Stimulated activated naive CD8-positive, alpha-beta T cell treated with anti-CD3 and anti-CD28 coated beads, Interleukin-15, Interleukin-2, amounts not matched to agents 100 ng/mL and 50 ng/mL, for 24 hours (primary cell): ENCODE measurements at regions not wholly inside any gene's neighbourhood (a gene's known extent, or its start where the extent isn't known, plus 50 kb on each side); places are given as distances from the start of the nearest gene placed in this dataset.

Experiments used
- H3K27ac Mint-ChIP-seq: one replicate; pipeline ENCODE4 v1.8.0; 2021; ENCODE audit warnings: mild to moderate bottlenecking, mixed read lengths
- H3K27me3 Mint-ChIP-seq: one replicate; pipeline ENCODE4 v1.8.0; 2021; ENCODE audit warnings: mixed read lengths
- H3K36me3 Mint-ChIP-seq: one replicate; pipeline ENCODE4 v1.8.0; 2021; ENCODE audit warnings: low read depth, mixed read lengths
- H3K4me1 Mint-ChIP-seq: one replicate; pipeline ENCODE4 v1.8.0; 2021; ENCODE audit warnings: low read depth, mixed read lengths
- H3K4me3 Mint-ChIP-seq: one replicate; pipeline ENCODE4 v1.8.0; 2021; ENCODE audit warnings: mild to moderate bottlenecking, mixed read lengths
- H3K9me3 Mint-ChIP-seq: one replicate; pipeline ENCODE4 v1.8.0; 2021; ENCODE audit warnings: mixed read lengths

DNA sequence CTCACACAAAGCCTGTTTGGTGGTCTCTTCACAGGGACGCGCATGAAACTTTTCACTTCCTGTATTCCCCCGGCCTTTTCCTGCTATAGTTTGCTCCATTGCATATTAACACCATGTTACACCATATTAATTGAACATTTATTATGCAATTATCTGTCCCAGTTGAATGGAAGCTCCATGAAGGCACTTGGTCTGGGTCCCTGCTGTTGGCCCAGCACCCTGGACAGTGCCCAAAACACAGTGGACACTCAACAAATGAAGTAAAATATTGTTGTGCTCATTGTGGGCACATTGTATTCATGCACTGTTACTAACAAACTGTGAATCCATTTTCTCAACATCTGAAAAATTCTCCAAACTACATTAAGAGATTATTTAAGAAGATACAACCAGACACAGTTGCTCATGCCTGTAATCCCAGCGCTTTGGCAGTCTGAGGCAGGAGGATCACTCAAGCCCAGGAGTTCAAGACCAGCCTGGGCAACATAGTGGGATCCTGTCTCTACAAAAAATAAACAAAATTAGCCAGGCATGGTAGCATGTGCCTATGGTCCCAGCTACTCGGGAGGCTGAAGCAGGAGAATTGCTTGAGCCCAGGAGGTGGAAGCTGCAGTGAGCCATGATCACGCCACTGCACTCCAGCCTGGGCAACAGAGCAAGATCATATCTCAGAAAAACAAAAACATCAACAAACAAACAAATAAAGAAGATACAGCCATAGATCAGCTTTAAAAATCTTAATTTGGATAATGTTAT lies 292.7 kb upstream of the TENM3 start:
- Mint-ChIP-seq H3K36me3 (no peaks in the 10 kb centered on the region), H3K27me3 (no peaks in the 10 kb centered on the region), H3K9me3 (no peaks in the 10 kb centered on the region), H3K27ac (no peak overlapping the region), H3K4me1 (no peaks in the 10 kb centered on the region), H3K4me3 (no peak overlapping the region)

DNA sequence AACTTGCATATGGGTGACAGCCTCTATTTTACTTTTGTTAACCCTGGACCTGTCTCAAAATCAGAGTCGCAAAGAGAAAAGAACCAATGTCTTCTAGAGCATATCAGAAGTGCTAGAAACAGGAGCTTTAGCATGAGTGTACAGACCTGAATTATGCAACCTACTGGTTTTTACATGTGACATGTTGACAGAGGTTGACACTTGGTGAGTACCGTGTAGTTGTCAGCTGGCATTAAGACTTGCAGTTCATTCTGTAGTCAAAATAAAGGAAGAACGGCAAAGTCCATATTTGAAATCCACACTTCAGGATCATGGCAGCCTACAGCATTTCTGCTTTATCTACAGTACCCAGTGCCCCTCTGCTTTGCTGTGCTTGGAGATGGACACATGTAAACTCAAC lies 291.9 kb upstream of the TENM3 start:
- no peaks in the 10 kb centered on the region for H3K4me1 Mint-ChIP-seq
- no peaks in the 10 kb centered on the region for H3K27me3 Mint-ChIP-seq
- no peaks in the 10 kb centered on the region for H3K9me3 Mint-ChIP-seq
- H3K27ac Mint-ChIP-seq: no peak overlapping the region
- no peaks in the 10 kb centered on the region for H3K36me3 Mint-ChIP-seq
- no peak overlapping the region for H3K4me3 Mint-ChIP-seq

DNA sequence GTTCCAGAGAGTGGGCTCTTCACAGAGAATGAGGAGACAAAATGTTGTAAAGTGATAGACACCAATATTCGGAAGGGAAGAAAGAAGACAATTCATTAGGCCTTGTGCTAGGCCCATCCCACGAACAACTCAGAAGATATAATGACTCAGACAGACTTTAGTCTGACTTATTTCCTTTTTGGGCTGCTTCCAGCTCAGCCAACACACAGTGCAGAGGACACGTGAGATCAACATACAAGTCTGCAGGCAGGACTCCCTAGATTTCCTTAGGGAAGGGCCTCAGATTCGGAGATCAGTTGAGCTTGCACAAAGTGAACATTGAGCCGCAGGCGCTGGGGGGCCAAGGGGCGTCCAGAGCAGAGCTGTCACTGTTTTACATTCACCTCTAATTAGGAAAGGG lies 290.7 kb upstream of the TENM3 start:
- Mint-ChIP-seq H3K4me3 (no peak overlapping the region), H3K27me3 (no peaks in the 10 kb centered on the region), H3K36me3 (no peaks in the 10 kb centered on the region), H3K27ac (no peak overlapping the region), H3K9me3 (no peaks in the 10 kb centered on the region), H3K4me1 (no peaks in the 10 kb centered on the region)

DNA sequence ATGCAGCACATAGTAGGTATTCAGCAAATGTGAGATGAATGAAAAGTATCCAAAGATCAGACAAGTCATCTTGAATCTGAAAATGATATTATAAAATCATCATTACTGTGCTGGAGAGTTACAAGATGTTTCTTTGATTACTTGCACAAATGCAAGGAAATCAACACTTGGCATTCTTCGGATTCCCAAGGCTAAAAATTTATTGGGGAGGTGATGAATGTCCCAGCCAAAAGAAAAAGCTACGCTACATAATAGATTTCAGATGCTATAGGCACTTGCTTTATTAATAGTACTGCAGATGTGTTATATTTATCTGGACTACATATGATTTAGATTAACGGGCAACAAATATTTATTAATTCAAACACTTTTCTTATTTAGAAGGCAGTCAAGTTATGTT lies 286.7 kb upstream of the TENM3 start:
- Mint-ChIP-seq H3K4me1 (no peaks in the 10 kb centered on the region), H3K27me3 (no peaks in the 10 kb centered on the region), H3K4me3 (no peak overlapping the region), H3K36me3 (no peaks in the 10 kb centered on the region), H3K27ac (no peak overlapping the region), H3K9me3 (no peaks in the 10 kb centered on the region)

DNA sequence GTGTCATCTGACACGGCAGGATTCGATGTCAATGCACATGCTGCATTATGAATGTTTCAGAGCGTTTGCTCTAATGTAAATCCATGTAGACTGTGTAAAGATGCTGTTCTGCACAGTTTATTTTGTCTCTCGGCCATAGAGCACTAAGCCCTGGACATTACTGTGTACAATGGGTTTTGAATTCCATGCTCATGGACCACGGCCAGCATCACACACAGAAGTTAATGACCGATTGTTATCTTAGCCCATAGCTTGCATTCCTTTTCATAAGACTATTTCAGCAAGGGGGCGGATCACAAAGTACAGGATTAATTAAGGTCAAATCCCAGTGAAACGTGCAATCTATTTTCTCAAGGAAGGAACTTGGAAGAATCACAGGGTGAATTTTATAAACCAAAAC lies 286.1 kb upstream of the TENM3 start:
- H3K9me3 Mint-ChIP-seq: no peaks in the 10 kb centered on the region
- no peaks in the 10 kb centered on the region for H3K27me3 Mint-ChIP-seq
- H3K27ac Mint-ChIP-seq: no peak overlapping the region
- H3K4me3 Mint-ChIP-seq: no peak overlapping the region
- no peaks in the 10 kb centered on the region for H3K36me3 Mint-ChIP-seq
- no peaks in the 10 kb centered on the region for H3K4me1 Mint-ChIP-seq

DNA sequence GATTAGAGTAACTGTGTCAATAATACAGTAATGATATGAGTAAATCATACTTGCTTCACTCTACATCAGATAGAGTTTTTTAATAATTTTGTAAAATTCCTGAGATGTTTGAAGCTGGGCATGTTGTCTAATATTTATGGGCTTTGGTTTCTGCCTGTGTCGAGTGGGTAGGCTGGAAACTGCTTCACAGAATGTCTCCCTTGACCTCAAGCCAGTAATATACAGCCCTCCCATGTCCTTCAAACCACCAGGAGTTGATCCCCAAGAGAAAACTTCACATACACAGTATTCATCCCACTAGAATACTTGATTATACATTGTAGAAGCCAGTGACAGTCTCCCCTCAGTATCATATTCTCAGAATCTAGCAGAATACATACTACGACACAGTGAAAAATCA lies 284.8 kb upstream of the TENM3 start:
- Mint-ChIP-seq H3K27ac (no peak overlapping the region), H3K36me3 (no peaks in the 10 kb centered on the region)

GRCh38 chr4:181959121-181959520 lies 284.1 kb upstream of the TENM3 start:
- Mint-ChIP-seq H3K4me1 (no peaks in the 10 kb centered on the region), H3K27ac (no peak overlapping the region), H3K4me3 (no peak overlapping the region), H3K9me3 (peaks cover under 1% of the 10 kb centered on the region), H3K36me3 (no peaks in the 10 kb centered on the region), H3K27me3 (no peaks in the 10 kb centered on the region)

More for the DNA sequence above, 284.8 kb upstream of the TENM3 start:
- Mint-ChIP-seq H3K27me3 (no peaks in the 10 kb centered on the region), H3K9me3 (no peaks in the 10 kb centered on the region), H3K4me1 (no peaks in the 10 kb centered on the region), H3K4me3 (no peak overlapping the region)

DNA sequence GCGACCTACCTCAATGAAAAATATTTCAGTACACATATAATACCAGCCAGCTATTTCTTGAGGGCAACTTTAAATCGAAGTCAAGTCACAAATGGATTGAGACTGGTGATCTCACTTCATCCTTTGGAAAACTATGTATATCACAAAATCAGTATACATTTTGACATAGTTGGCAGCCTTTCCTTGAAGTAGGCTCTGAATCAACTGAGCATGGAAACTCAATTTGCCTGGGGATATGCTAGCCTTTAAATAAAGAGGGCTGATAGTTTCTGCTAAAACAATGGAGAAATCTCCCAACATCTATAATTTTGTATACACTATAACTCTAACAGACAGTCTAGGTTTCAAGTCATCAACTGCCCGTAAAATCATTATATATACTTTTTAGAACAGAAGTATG lies 282.8 kb upstream of the TENM3 start:
- H3K4me1 Mint-ChIP-seq: no peaks in the 10 kb centered on the region
- H3K27ac Mint-ChIP-seq: no peak overlapping the region
- no peak overlapping the region for H3K4me3 Mint-ChIP-seq

DNA sequence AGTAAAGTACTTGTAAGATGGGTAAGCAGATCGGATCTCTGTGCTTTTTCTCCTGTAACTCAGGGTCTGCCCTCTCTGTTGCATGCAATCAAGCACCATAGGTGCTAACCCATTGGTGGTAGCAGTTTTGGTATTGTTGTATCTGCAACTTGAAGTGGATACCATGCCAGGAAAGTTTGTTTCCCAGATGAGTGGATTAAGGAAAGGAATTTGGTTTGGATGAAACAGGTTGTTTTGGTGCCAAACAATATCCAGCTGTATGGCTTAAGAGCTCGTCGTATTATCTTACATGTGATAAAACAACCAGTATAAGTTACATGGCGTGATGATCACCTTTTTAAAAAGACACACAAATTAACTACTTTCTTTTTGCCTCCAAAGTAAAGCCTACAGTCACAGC lies 280.9 kb upstream of the TENM3 start:
- no peak overlapping the region for H3K27ac Mint-ChIP-seq
- H3K4me3 Mint-ChIP-seq: no peak overlapping the region
- H3K4me1 Mint-ChIP-seq: no peaks in the 10 kb centered on the region
- H3K27me3 Mint-ChIP-seq: no peaks in the 10 kb centered on the region
- no peaks in the 10 kb centered on the region for H3K36me3 Mint-ChIP-seq
- H3K9me3 Mint-ChIP-seq: peaks cover 4% of the 10 kb centered on the region

More for the DNA sequence above, 282.8 kb upstream of the TENM3 start:
- H3K36me3 Mint-ChIP-seq: no peaks in the 10 kb centered on the region
- no peaks in the 10 kb centered on the region for H3K27me3 Mint-ChIP-seq
- peaks cover 4% of the 10 kb centered on the region for H3K9me3 Mint-ChIP-seq

- no peak overlapping the region for H3K27ac Mint-ChIP-seq
- peaks cover 4% of the 10 kb centered on the region for H3K9me3 Mint-ChIP-seq
- H3K4me1 Mint-ChIP-seq: no peaks in the 10 kb centered on the region
- no peaks in the 10 kb centered on the region for H3K27me3 Mint-ChIP-seq
- no peaks in the 10 kb centered on the region for H3K36me3 Mint-ChIP-seq
- H3K4me3 Mint-ChIP-seq: no peak overlapping the region
Observed at GRCh38 chr4:181964731-181965130, 278.5 kb upstream of the TENM3 start.

GRCh38 chr4:181966104-181966551 lies 277.1 kb upstream of the TENM3 start:
- no peaks in the 10 kb centered on the region for H3K27me3 Mint-ChIP-seq
- no peak overlapping the region for H3K27ac Mint-ChIP-seq
- H3K4me3 Mint-ChIP-seq: no peak overlapping the region
- peaks cover 4% of the 10 kb centered on the region for H3K9me3 Mint-ChIP-seq
- H3K4me1 Mint-ChIP-seq: no peaks in the 10 kb centered on the region
- H3K36me3 Mint-ChIP-seq: no peaks in the 10 kb centered on the region

GRCh38 chr4:181967401-181967800 lies 275.8 kb upstream of the TENM3 start:
- Mint-ChIP-seq H3K4me1 (no peaks in the 10 kb centered on the region), H3K36me3 (no peaks in the 10 kb centered on the region), H3K9me3 (peaks cover 4% of the 10 kb centered on the region), H3K27ac (no peak overlapping the region), H3K4me3 (no peak overlapping the region), H3K27me3 (no peaks in the 10 kb centered on the region)

GRCh38 chr4:181968371-181968770 lies 274.8 kb upstream of the TENM3 start:
- Mint-ChIP-seq H3K36me3 (no peaks in the 10 kb centered on the region), H3K4me1 (no peaks in the 10 kb centered on the region), H3K4me3 (no peak overlapping the region), H3K9me3 (peaks cover 4% of the 10 kb centered on the region), H3K27me3 (no peaks in the 10 kb centered on the region), H3K27ac (no peak overlapping the region)

GRCh38 chr4:181969151-181969550 lies 274.1 kb upstream of the TENM3 start:
- H3K4me3 Mint-ChIP-seq: no peak overlapping the region
- no peak overlapping the region for H3K27ac Mint-ChIP-seq
- H3K36me3 Mint-ChIP-seq: no peaks in the 10 kb centered on the region

GRCh38 chr4:181970366-181970765 lies 272.8 kb upstream of the TENM3 start:
- H3K27ac Mint-ChIP-seq: no peak overlapping the region
- no peaks in the 10 kb centered on the region for H3K36me3 Mint-ChIP-seq
- H3K9me3 Mint-ChIP-seq: peaks cover 1% of the 10 kb centered on the region
- no peaks in the 10 kb centered on the region for H3K27me3 Mint-ChIP-seq
- no peak overlapping the region for H3K4me3 Mint-ChIP-seq
- H3K4me1 Mint-ChIP-seq: no peaks in the 10 kb centered on the region

More at GRCh38 chr4:181969151-181969550, 274.1 kb upstream of the TENM3 start:
- H3K27me3 Mint-ChIP-seq: no peaks in the 10 kb centered on the region
- peaks cover 4% of the 10 kb centered on the region for H3K9me3 Mint-ChIP-seq
- no peaks in the 10 kb centered on the region for H3K4me1 Mint-ChIP-seq

DNA sequence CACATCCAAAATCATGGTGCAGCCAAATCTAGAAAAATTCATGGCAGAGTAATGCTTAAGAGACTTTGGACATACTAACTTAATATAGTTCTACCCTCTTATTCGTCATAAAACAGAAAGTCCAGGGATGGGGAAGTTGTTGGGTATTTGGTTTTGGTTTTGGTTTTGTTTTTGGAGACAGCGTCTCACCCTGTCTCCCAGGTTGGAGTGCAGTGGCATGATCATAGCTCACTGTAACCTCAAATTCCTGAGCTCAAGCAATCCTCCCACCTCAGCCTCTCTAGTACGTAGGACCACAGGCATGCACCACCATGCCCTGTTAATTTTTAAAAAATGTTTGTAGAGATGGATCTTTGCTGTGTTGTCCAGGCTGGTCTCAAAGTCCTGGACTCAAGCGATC lies 271.8 kb upstream of the TENM3 start:
- Mint-ChIP-seq H3K4me3 (no peak overlapping the region), H3K4me1 (no peaks in the 10 kb centered on the region), H3K36me3 (no peaks in the 10 kb centered on the region), H3K27ac (no peak overlapping the region), H3K27me3 (no peaks in the 10 kb centered on the region), H3K9me3 (peaks cover 3% of the 10 kb centered on the region)
